ENCODE measurements at regions not wholly inside any gene's neighbourhood (a gene's known extent, or its start where the extent isn't known, plus 50 kb on each side); places are given as distances from the start of the nearest gene placed in this dataset.

- DNase-seq, result no peak
Measured at GRCh38 chr15:29601811-29602210, 220.5 kb downstream of the TJP1 start.

- no peak for DNase-seq
Measured at GRCh38 chr15:29600262-29600661, 222.0 kb downstream of the TJP1 start.

DNA sequence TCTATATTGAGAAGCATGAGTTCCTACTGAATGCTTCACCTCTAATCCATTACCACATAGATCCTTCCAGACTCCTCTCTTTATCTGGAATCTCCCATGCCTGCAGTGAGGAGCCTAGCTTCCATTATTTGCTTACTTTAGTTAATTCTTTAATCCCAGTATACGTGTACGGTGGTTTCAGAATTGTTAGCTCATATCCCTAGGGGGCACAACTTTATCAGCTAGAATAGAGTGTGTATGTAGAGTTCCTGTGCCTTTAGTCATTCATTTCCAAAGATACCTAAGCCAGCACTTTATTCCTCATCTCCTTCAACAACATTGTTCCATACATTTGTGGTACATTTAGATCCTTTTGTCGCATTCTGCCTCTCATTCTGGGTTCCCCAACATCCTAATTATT, 226.0 kb downstream of the TJP1 start:
- no peak for DNase-seq

- no peak for DNase-seq
Measured at GRCh38 chr15:29593629-29594028, 228.6 kb downstream of the TJP1 start.

GRCh38 chr15:29593111-29593510, 229.2 kb downstream of the TJP1 start:
- no peak for DNase-seq

DNA sequence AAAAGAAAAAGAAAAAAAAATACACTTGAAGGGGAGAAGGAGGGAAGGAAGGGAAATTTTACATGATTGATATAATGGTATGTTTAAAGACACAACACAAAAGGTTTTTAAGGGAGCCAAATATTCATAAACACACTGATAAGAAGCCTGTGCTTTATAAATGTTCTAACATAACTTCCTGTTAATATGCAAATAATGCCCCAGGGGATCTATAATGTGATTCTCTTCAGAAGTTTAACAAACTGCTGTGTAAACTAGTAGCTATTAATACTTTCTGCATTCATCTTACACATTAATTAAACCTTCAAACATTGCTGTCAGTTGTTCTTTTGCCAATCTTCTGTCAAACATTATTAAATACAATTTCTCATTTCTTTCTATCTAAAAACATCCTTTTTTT, 231.6 kb downstream of the TJP1 start:
- no peak for DNase-seq

- DNase-seq, result no peak
Measured at GRCh38 chr15:29589975-29590374, 232.3 kb downstream of the TJP1 start.

DNA sequence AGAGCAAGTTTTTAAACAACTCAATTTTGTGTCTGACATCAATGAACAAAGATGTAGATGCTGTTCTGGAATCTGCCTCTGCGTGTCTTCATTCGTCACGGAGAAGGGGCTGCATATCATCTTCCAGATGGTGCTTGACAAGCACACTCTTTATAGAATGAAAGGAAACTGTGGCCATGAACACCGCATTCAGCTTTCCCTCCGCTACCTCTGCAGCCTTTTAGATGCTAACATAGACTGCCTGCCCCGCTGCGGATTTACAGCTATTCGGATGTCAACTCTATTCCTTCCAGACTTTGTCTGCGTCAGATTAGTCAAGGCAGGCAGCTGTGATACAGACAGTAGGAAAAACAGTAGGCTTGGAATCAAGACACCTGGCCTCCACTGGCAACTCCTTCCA, 232.9 kb downstream of the TJP1 start:
- DNase-seq, result no peak

GRCh38 chr15:29573197-29573838, 248.9 kb downstream of the TJP1 start:
- no peak for DNase-seq

DNA sequence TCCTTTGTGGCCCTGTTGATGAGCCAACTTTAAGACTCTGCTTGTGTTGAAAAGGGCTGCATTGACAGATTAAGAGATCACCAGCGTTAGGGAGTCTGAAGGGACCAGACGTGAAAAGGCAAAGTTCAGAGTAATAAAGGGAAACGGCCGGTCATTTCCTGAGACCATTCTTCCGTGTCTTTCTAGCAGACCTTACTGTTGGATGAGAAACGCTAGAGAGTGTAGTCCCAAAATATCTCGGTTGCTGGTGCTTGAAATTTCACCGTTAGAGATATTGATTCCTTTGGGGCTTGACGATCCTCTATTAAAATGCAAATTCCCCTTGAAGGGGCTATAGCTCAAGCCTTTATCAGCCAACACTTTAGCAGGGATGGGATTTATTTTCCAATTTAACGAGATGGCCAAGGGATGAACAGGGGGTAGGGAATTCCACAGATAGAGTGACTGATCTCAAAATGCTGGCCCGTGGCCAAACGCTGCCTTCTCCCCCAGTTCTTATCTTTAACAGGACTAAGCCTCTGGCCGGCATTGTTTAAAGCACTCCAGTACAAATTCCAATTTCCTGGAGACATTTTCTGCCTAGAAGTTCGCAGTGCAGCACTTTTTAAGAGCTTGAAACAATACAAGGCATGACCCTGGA, 250.4 kb downstream of the TJP1 start:
- DNase-seq, result no peak

DNA sequence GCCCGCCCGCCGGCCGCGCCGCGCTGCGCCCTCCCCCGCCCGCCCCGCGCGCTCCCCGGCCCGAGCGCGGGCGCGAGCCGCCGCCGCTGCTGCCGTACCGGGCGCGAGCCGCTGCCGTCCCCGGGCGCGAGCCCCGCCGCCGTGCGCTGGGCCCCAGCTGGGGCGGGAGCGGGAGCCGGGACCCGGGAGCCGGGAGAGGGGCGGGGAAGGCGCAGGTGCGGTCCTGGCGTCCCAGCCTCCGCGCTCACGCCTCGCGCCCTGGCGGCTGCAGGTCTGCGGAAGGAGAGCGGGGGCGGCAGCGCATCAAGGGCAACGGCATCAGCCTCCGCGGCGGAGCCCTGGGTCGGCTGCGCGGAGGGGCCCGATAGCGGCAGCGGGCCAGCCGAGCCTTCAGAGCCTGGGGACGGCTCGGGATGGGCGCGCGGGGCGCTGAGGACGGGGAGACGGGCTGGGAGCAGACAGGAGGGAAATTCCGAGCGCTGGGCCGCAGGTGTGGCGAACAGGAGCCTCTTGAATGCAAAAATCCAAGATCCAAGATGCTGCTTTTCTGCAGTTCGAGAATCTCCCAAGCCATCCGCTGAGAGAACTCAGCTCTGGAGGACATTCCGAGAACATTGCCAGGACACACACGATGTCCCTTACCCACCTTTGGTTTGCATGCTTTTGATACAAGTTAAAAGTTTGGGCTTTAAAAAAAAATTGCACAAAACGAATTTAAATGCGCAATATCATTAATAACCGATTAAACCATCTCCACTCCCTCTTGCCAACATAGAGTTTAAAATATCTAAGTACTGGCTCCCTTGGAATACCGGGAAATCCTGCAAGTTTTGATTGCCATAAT, 251.1 kb downstream of the TJP1 start:
- DNase-seq, result no peak

GRCh38 chr15:29570121-29570947, 251.9 kb downstream of the TJP1 start:
- no peak for DNase-seq

DNA sequence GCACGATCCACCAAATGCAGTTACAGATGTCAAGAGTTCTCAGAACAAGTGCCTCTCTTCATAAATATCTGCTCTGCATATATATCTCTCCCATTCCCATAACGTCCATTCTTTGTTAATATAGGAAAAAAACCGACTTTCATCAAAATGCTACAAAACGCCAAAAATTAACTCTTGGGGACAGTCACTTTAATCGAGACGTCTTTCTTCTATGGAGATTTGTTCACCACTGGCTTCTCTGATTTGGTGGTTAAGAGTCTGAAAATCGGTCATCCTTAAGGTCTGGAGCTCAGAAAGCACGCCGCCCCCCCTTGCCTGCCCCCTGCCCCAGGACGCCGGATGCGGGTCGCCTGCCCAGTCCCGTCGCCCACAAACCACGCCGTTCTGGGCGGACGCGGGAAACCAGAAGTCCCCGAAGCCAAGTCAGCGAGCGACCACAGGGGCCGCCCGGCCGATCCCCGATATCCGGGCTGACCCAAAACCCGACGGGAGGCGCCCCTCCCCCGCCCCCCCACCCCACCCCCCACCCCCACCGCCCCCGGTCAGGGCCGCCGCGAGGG, 252.7 kb downstream of the TJP1 start:
- no peak for DNase-seq

DNA sequence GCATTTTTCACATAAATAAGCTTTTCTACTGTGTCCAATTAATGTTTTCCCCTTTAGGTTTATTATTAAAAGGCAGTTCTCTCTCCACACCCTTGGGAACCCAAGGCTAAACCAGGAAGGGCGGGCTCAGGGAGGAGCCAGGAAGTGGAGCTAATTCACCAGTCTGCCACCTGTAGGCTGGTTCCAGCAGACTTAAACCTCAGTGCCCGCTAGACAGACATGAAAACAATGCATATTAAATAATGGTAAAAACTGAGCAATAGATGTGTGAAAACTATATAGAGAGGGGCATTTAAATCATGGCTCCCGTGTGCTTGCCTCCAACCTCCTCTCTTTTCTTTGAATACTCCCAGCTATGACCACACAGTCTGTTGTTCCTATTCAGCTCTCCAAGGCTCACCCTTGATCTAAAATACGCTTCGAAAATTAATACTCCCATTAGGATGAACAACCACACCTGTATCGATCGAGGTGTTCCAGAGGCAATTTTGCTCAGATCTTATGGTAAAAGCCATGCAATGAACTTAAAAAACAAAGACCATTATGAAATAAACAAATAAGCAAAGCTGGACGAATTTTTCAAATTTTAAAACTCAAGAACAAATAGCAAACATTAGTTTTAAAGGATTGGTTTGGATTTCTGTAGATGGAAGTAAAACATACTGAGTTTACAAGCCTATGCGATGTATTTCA, 253.3 kb downstream of the TJP1 start:
- no peak for DNase-seq

DNA sequence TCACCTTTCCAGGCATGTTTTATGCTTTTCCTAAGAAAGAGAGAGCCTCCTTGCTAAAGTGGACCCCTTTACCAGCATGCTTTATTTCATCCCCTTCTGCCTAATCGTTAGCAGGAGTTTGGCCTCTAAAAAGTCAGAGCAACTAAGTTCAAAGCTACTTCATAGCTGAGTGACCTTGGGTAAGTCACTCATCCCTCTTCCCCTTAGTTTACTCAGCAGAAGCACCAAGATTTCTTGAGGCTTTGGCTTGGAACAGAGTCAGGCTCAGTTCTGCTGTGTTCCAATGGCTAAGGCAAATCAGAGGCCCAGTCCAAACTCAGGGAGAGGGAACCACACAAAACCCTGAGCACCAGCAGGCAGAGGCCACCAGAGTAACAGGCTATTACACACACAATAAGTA, 254.9 kb downstream of the TJP1 start:
- no peak for DNase-seq

DNA sequence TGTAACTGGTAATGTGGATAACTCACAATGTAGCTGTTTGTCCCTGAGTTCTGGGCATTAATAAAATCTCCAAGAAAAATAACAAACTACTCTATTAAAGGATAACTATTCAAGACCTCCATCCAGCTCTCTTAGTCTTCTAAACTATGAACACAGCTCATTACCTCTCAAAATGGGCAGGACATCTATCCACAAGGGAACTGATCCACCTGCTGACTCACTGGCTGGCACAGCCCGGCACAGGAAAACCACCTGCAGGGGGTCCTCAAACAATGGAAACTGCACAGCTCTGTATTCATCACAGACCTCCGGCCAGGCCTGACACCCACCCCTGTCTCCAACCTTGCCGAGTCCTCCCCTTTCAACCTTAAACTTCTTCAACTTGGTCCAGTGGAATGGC, 255.4 kb downstream of the TJP1 start:
- DNase-seq, result no peak

GRCh38 chr15:29563112-29563511, 259.2 kb downstream of the TJP1 start:
- no peak for DNase-seq

DNA sequence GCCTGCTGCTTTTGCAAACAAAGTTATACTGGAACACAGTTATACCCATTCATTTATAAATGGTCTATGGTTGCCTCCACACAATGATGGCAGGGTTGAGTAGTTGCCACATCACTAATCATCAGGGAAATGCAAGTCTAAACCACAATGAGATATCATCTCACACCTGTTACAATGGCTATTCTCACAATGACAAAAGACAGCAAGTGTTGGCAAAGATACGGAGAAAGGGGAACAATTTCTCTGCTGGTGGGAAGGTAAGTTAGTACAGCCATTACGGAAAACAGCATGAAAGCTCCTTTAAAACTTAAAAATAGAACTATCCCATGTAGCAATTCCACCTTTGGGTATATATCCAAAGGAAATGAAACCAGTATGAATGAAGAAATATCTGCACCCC, 261.4 kb downstream of the TJP1 start:
- DNase-seq, result no peak

DNA sequence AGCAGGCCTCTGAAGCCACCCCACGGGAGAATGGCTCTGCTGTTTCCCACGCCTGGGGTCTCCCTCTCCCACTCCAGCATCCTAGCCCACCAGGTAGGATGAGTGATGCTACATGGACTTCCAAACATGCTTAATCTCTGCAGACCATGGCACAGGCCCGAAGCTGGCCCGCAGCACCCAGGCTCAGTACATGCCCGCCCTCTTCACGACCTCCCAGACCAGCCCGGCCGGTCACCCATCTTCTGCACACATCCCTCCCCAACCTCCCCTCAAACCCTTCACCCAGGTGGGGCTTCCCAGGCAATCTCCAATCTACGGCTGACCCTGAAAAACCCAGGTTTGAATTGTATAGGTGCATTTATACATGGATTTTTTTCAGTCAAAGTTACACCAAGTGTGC, 264.0 kb downstream of the TJP1 start:
- no peak for DNase-seq

DNA sequence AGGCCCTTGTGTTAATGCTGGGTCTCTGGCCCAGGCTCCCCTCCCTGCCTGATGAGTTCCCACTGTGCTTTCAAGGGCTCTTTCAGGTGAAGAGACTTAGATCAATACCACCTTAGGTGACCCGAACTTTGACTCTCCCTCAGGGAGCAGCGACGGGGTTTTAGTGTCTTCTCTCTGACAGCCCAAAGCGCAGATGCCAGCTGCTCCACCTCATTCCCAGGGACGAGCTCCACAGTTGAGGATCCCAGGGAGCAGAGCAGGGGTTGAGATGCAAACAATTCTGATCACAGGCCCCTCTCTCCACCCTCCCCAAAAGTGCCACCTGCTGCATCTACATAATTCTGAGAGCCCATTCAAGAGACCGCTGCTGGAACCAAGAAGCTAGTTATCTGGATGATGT, 265.1 kb downstream of the TJP1 start:
- DNase-seq, result no peak

- no peak for DNase-seq
Measured at GRCh38 chr15:29556380-29556779, 265.9 kb downstream of the TJP1 start.

- no peak for DNase-seq
Measured at GRCh38 chr15:29554531-29554930, 267.7 kb downstream of the TJP1 start.
